ENCODE measurements at regions not wholly inside any gene's neighbourhood (a gene's known extent, or its start where the extent isn't known, plus 50 kb on each side); places are given as distances from the start of the nearest gene placed in this dataset.

GRCh38 chr15:31732726-31733125, 297.6 kb upstream of the CHRNA7 start:
- H3K36me3 Mint-ChIP-seq, result no peaks in the 10 kb centered on the region
- H3K9me3 Mint-ChIP-seq, result peaks cover 8 to 10% of the 10 kb centered on the region in 2 donors
- no peak for ATAC-seq
- no peak for DNase-seq (ENCODE audit: low spot score in 2 of 2)
- H3K27ac Mint-ChIP-seq, result no peak overlapping the region

- no peak for ATAC-seq
- peaks cover 8 to 10% of the 10 kb centered on the region in 2 donors for H3K9me3 Mint-ChIP-seq
- H3K36me3 Mint-ChIP-seq, result no peaks in the 10 kb centered on the region
- DNase-seq (ENCODE audit: low spot score in 2 of 2), result no peak
- no peak overlapping the region for H3K27ac Mint-ChIP-seq
Observed at GRCh38 chr15:31733424-31733823, 296.9 kb upstream of the CHRNA7 start.

- no peak for DNase-seq (ENCODE audit: low spot score in 2 of 2)
- ATAC-seq, result no peak
- Mint-ChIP-seq H3K27ac (no peak overlapping the region), H3K36me3 (peaks cover 4 to 6% of the 10 kb centered on the region in 2 donors), H3K9me3 (peaks cover 5 to 8% of the 10 kb centered on the region in 2 donors)
Observed at GRCh38 chr15:31740203-31740602, 290.1 kb upstream of the CHRNA7 start.

GRCh38 chr15:31745841-31746240, 284.5 kb upstream of the CHRNA7 start:
- Mint-ChIP-seq H3K36me3 (peaks cover 0 to 6% of the 10 kb centered on the region in 2 donors), H3K9me3 (peaks cover 0 to 7% of the 10 kb centered on the region in 2 donors), H3K27ac (no peak overlapping the region)
- ATAC-seq (no peak), DNase-seq (ENCODE audit: low spot score in 2 of 2) (no peak)

- H3K9me3 Mint-ChIP-seq, result peaks cover 0 to 11% of the 10 kb centered on the region in 2 donors
- no peaks in the 10 kb centered on the region for H3K36me3 Mint-ChIP-seq
- DNase-seq (ENCODE audit: low spot score in 2 of 2) (no peak), ATAC-seq (no peak)
- no peak overlapping the region for H3K27ac Mint-ChIP-seq
Observed at GRCh38 chr15:31752065-31752762, 278.1 kb upstream of the CHRNA7 start.

GRCh38 chr15:31752905-31753304, 277.4 kb upstream of the CHRNA7 start:
- H3K27ac Mint-ChIP-seq, result no peak overlapping the region
- peaks cover 0 to 11% of the 10 kb centered on the region in 2 donors for H3K9me3 Mint-ChIP-seq
- DNase-seq (ENCODE audit: low spot score in 2 of 2) (no peak), ATAC-seq (no peak)
- no peaks in the 10 kb centered on the region for H3K36me3 Mint-ChIP-seq

GRCh38 chr15:31758126-31758525, 272.2 kb upstream of the CHRNA7 start:
- Mint-ChIP-seq H3K9me3 (peaks cover 0 to 4% of the 10 kb centered on the region in 2 donors), H3K36me3 (no peaks in the 10 kb centered on the region), H3K27ac (no peak overlapping the region)
- no peak for DNase-seq (ENCODE audit: low spot score in 2 of 2)
- no peak for ATAC-seq

- Mint-ChIP-seq H3K9me3 (no peaks in the 10 kb centered on the region), H3K27ac (no peak overlapping the region), H3K36me3 (no peaks in the 10 kb centered on the region)
- no peak for DNase-seq (ENCODE audit: low spot score in 2 of 2)
- no peak for ATAC-seq
Observed at GRCh38 chr15:31768055-31768454, 262.3 kb upstream of the CHRNA7 start.

- Mint-ChIP-seq H3K27ac (no peak overlapping the region), H3K36me3 (no peaks in the 10 kb centered on the region), H3K9me3 (no peaks in the 10 kb centered on the region)
- ATAC-seq (no peak), DNase-seq (ENCODE audit: low spot score in 2 of 2) (no peak)
Observed at GRCh38 chr15:31774045-31774444, 256.3 kb upstream of the CHRNA7 start.

- Mint-ChIP-seq H3K36me3 (no peaks in the 10 kb centered on the region), H3K9me3 (no peaks in the 10 kb centered on the region), H3K27ac (no peak overlapping the region)
- DNase-seq (ENCODE audit: low spot score in 2 of 2) (no peak), ATAC-seq (no peak)
Observed at GRCh38 chr15:31776039-31776438, 254.3 kb upstream of the CHRNA7 start.

GRCh38 chr15:31781261-31781660, 249.1 kb upstream of the CHRNA7 start:
- Mint-ChIP-seq H3K9me3 (no peaks in the 10 kb centered on the region), H3K27ac (no peak overlapping the region), H3K36me3 (no peaks in the 10 kb centered on the region)
- no peak for DNase-seq (ENCODE audit: low spot score in 2 of 2)
- ATAC-seq, result no peak

GRCh38 chr15:31782016-31782783, 248.1 kb upstream of the CHRNA7 start:
- Mint-ChIP-seq H3K36me3 (no peaks in the 10 kb centered on the region), H3K9me3 (no peaks in the 10 kb centered on the region), H3K27ac (no peak overlapping the region)
- DNase-seq (ENCODE audit: low spot score in 2 of 2) (no peak), ATAC-seq (no peak)

GRCh38 chr15:31782951-31783350, 247.4 kb upstream of the CHRNA7 start:
- Mint-ChIP-seq H3K36me3 (no peaks in the 10 kb centered on the region), H3K9me3 (no peaks in the 10 kb centered on the region), H3K27ac (no peak overlapping the region)
- DNase-seq (ENCODE audit: low spot score in 2 of 2) (no peak), ATAC-seq (no peak)

GRCh38 chr15:31786360-31786759, 244.0 kb upstream of the CHRNA7 start:
- no peaks in the 10 kb centered on the region for H3K9me3 Mint-ChIP-seq
- no peaks in the 10 kb centered on the region for H3K36me3 Mint-ChIP-seq
- DNase-seq (ENCODE audit: low spot score in 2 of 2) (no peak), ATAC-seq (no peak)
- H3K27ac Mint-ChIP-seq, result no peak overlapping the region

- Mint-ChIP-seq H3K9me3 (no peaks in the 10 kb centered on the region), H3K27ac (no peak overlapping the region), H3K36me3 (no peaks in the 10 kb centered on the region)
- no peak for DNase-seq (ENCODE audit: low spot score in 2 of 2)
- no peak for ATAC-seq
Observed at GRCh38 chr15:31788104-31788503, 242.2 kb upstream of the CHRNA7 start.

- peak overlapping the region in 1 of 2 donors; percentile 31 for H3K27ac Mint-ChIP-seq
- no peak for ATAC-seq
- no peaks in the 10 kb centered on the region for H3K9me3 Mint-ChIP-seq
- DNase-seq (ENCODE audit: low spot score in 2 of 2), result no peak
- H3K36me3 Mint-ChIP-seq, result no peaks in the 10 kb centered on the region
Observed at GRCh38 chr15:31792611-31793199, 237.6 kb upstream of the CHRNA7 start.

GRCh38 chr15:31799319-31799714, 231.0 kb upstream of the CHRNA7 start:
- Mint-ChIP-seq H3K36me3 (no peaks in the 10 kb centered on the region), H3K27ac (no peak overlapping the region), H3K9me3 (no peaks in the 10 kb centered on the region)
- ATAC-seq (no peak), DNase-seq (ENCODE audit: low spot score in 2 of 2) (no peak)

Data from activated naive CD4-positive, alpha-beta T cell treated with anti-CD3 and anti-CD28 coated beads, Interleukin-2, amount 50 U/mL, for 72 hours (primary cell).